Fibroblast of mammary gland (primary cell): ENCODE measurements at regions not wholly inside any gene's neighbourhood (a gene's known extent, or its start where the extent isn't known, plus 50 kb on each side); places are given as distances from the start of the nearest gene placed in this dataset.

ENCODE experiments used
- DNase-seq: peaks from one replicate; pipeline ENCODE4 v3.0.0-alpha.2; 2010; ENCODE audit warnings: low read depth
- H3K4me3 ChIP-seq: 2 replicates; pipeline ENCODE4 v1.5.1; 2011; ENCODE audit warnings: low read depth, mild to moderate bottlenecking, low read length, moderate library complexity; ENCODE audit not compliant: control insufficient read depth
- CTCF ChIP-seq: conservative IDR thresholded peaks from 2 replicates; pipeline ENCODE4 v1.5.1; 2011; ENCODE audit warnings: low read depth, low read length, inconsistent platforms; ENCODE audit not compliant: control insufficient read depth, insufficient read depth

DNA sequence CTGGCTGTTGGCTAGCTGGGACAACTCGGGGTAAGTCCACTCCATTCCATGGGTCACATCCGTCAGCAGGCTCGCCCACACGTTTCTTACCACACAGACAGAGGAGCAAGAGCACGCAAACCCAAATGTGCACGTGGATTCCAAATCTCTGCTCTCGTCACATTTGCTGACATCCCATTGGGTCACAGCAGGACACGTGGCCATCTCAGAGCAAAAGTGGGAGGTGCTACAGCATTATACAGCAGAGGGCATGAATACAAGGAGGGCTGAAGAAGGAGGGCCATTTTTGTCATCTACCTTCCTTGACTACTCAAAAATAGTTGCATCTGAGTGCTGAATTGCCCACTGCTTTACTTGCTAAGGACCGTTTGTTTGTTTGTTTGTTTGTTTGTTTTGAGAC, 84.7 kb downstream of the RBBP6 start:
- no peak for DNase-seq
- TF ChIP-seq CTCF, result no peak
- H3K4me3 ChIP-seq, result no peak overlapping the region

GRCh38 chr16:24626256-24626655, 86.9 kb downstream of the RBBP6 start:
- no peak overlapping the region for H3K4me3 ChIP-seq
- peak; percentile 39 for DNase-seq
- TF ChIP-seq CTCF, result no peak

DNA sequence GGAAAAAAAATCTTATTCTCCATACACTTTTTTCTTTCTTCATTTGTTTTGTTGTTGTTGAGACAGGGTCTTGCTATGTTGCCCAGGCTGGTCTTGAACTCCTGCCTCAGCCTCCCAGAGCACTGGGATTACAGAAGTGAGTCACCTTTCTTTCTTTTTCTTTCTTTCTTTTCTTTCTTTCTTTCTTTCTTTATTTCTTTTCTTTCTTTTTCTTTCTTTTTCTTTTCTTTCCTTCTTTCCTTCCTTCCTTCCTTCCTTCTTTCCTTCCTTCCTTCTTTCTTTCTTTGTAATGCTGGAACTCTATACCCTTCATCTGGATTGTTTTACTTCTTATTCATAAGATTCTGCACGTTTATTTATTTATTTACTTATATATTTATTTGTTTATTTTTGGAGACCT, 94.5 kb upstream of the TNRC6A start:
- DNase-seq, result no peak
- no peak for TF ChIP-seq CTCF
- no peak overlapping the region for H3K4me3 ChIP-seq

GRCh38 chr16:24635900-24636610, 93.4 kb upstream of the TNRC6A start:
- TF ChIP-seq CTCF, result no peak
- DNase-seq, result peak; percentile 97
- no peak overlapping the region for H3K4me3 ChIP-seq

DNA sequence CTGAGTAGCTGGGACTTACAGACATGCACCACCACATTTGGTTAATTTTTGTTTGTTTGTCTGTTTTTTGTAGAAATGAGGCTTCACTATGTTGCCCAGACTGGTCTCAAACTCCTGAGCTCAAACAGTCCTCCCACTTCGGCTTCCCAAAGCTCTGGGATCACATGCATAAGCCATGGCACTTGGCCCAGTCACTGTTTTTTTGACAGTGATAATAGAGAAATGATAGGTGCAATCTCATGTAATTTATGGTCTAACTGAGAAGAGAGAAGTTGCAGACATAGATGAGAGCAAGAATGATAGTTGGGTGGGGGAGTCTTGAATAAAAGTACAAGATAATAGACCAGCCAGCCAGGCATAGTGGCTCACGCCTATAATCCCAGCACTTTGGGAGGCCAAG, 89.7 kb upstream of the TNRC6A start:
- no peak overlapping the region for H3K4me3 ChIP-seq
- TF ChIP-seq CTCF, result no peak

DNA sequence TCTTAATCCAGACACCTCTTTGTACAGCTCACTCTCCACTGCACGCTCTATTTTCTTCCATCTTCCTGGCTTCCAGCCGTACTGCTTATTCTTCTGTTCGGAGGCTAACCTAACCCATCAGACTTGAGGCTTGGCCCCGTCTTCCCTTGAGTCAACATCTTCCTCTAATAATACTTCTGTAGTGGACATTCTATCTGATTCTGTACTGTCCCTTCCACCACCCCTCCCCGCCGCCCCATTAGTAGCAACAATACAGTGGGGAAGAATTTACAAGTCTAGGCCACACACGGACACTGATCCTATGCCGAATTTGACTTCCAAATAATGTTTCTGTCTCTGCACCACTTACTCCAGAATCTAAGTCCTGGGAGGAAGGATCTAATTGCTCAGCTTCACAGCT, 86.0 kb upstream of the TNRC6A start:
- no peak for DNase-seq
- H3K4me3 ChIP-seq, result no peak overlapping the region
- TF ChIP-seq CTCF, result no peak

More for the DNA sequence above, 89.7 kb upstream of the TNRC6A start:
- no peak for DNase-seq
